HG03108 (cell line): ENCODE measurements at regions not wholly inside any gene's neighbourhood (a gene's known extent, or its start where the extent isn't known, plus 50 kb on each side); places are given as distances from the start of the nearest gene placed in this dataset.

Experiments used
- ATAC-seq: cut with Tn5 transposase; IDR thresholded peaks from one replicate; pipeline ENCODE4 v1.9.1; 2021; ENCODE audit warnings: moderate library complexity; ENCODE audit not compliant: unreplicated experiment

- ATAC-seq: no peak
Observed at GRCh38 chr5:68447136-68447929, 231.8 kb downstream of the PIK3R1 start.

- no peak for ATAC-seq
Observed at GRCh38 chr5:68449380-68449779, 233.8 kb downstream of the PIK3R1 start.

GRCh38 chr5:68450245-68450852 is 234.8 kb downstream of the PIK3R1 start:
- ATAC-seq: no peak

- ATAC-seq: no peak
Observed at GRCh38 chr5:68452286-68452685, 236.7 kb downstream of the PIK3R1 start.

GRCh38 chr5:68454172-68454571 is 238.6 kb downstream of the PIK3R1 start:
- no peak for ATAC-seq

- no peak for ATAC-seq
Observed at GRCh38 chr5:68454766-68455165, 239.2 kb downstream of the PIK3R1 start.

GRCh38 chr5:68455216-68455615 is 239.7 kb downstream of the PIK3R1 start:
- no peak for ATAC-seq

- ATAC-seq: no peak
Observed at GRCh38 chr5:68456756-68457217, 241.2 kb downstream of the PIK3R1 start.

GRCh38 chr5:68457285-68457684 is 241.7 kb downstream of the PIK3R1 start:
- ATAC-seq: no peak

- ATAC-seq: no peak
Observed at GRCh38 chr5:68458416-68459021, 243.0 kb downstream of the PIK3R1 start.

- no peak for ATAC-seq
Observed at GRCh38 chr5:68459093-68459809, 243.7 kb downstream of the PIK3R1 start.

GRCh38 chr5:68459810-68460139 is 244.2 kb downstream of the PIK3R1 start:
- ATAC-seq: no peak

- ATAC-seq: no peak
Observed at GRCh38 chr5:68460147-68460798, 244.7 kb downstream of the PIK3R1 start.

- ATAC-seq: no peak
Observed at GRCh38 chr5:68463606-68464005, 248.1 kb downstream of the PIK3R1 start.

- ATAC-seq: peak; percentile 67
Observed at GRCh38 chr5:68464424-68464823, 248.9 kb downstream of the PIK3R1 start.

GRCh38 chr5:68465133-68465532 is 249.6 kb downstream of the PIK3R1 start:
- no peak for ATAC-seq

- no peak for ATAC-seq
Observed at GRCh38 chr5:68465934-68466551, 250.5 kb downstream of the PIK3R1 start.

- no peak for ATAC-seq
Observed at GRCh38 chr5:68467208-68467607, 251.7 kb downstream of the PIK3R1 start.

- no peak for ATAC-seq
Observed at GRCh38 chr5:68467794-68468193, 252.2 kb downstream of the PIK3R1 start.

GRCh38 chr5:68468322-68468721 is 252.8 kb downstream of the PIK3R1 start:
- ATAC-seq: no peak
